ENCODE measurements at regions not wholly inside any gene's neighbourhood (a gene's known extent, or its start where the extent isn't known, plus 50 kb on each side); places are given as distances from the start of the nearest gene placed in this dataset.

DNA sequence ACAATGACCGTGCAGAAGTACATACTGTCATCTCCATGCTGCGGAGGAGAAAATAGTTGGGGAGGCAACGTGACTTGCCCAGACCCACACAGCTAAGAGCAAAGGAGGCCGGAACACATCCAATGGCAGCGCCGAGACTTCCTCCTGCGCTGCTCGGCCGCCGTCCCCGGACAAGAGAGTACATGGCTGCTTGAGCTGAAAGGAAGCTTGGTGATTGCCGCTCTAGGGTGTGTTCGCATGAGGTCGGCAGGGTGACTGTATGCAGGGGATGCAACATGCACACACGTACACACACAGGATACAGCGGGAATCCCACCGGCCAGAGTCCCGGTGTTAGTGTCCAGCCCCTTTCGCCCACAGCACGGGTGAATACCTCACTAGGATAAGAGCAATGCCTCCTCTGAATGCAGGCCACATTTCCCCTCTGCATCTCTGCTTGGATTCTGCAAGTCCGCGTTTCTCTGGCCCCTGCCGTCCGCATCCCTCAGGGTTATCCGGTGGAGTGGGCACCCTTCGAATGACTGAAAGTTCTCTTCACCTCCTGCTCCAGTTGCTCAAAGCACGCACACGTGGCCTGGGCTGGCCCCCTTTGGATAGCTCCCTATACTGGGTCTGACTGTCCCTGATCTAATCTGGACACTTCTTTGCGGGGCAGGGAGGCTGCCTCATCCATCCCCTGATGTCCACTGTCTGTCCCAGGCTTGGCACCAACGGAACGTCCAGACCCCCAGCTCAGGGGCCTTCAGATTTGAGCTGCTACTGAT is 78.8 kb downstream of the GSC start:
- no peaks in the 10 kb centered on the region for H3K9me3 Mint-ChIP-seq
- CTCF ChIA-PET, result interaction anchor here (0.9 to 2.6 kb wide), 6 partner anchors 58 to 741 kb away, joined by 3 to 20 read pairs (median 4); no protein-coding TSS in a partner anchor
- ATAC-seq, result no peak

GRCh38 chr14:94690486-94690885 is 78.3 kb downstream of the SERPINA3 start:
- POLR2A ChIA-PET, result no interaction called here
- ATAC-seq (no peak), DNase-seq (ENCODE audit: low spot score) (no peak)
- H3K27ac Mint-ChIP-seq, result no peak overlapping the region
- peaks cover 13% of the 10 kb centered on the region for H3K4me1 Mint-ChIP-seq
- CTCF ChIA-PET, result interaction anchor here (0.9 to 2.6 kb wide), 8 partner anchors 17 to 742 kb away, joined by 3 to 20 read pairs (median 4); no protein-coding TSS in a partner anchor
- H3K27me3 Mint-ChIP-seq (ENCODE audit: low read depth), result peaks cover 24% of the 10 kb centered on the region
- no peaks in the 10 kb centered on the region for H3K36me3 Mint-ChIP-seq
- no peaks in the 10 kb centered on the region for H3K9me3 Mint-ChIP-seq
- peak overlapping the region; percentile 39; the same call in 1 of the 2 replicates for H3K4me3 Mint-ChIP-seq
- TF ChIP-seq GRHL2 (CRISPR knock-in tag; IDR thresholded peaks at IDR 0.05; ENCODE audit: insufficient replicate concordance, severe bottlenecking) (no peak), ZNF121 (CRISPR knock-in tag; IDR thresholded peaks at IDR 0.05) (no peak), AR (CRISPR knock-in tag; IDR thresholded peaks at IDR 0.05) (no peak), ZMAT4 (CRISPR knock-in tag; IDR thresholded peaks at IDR 0.05) (no peak)
- TF ChIP-seq, protein P1, sequence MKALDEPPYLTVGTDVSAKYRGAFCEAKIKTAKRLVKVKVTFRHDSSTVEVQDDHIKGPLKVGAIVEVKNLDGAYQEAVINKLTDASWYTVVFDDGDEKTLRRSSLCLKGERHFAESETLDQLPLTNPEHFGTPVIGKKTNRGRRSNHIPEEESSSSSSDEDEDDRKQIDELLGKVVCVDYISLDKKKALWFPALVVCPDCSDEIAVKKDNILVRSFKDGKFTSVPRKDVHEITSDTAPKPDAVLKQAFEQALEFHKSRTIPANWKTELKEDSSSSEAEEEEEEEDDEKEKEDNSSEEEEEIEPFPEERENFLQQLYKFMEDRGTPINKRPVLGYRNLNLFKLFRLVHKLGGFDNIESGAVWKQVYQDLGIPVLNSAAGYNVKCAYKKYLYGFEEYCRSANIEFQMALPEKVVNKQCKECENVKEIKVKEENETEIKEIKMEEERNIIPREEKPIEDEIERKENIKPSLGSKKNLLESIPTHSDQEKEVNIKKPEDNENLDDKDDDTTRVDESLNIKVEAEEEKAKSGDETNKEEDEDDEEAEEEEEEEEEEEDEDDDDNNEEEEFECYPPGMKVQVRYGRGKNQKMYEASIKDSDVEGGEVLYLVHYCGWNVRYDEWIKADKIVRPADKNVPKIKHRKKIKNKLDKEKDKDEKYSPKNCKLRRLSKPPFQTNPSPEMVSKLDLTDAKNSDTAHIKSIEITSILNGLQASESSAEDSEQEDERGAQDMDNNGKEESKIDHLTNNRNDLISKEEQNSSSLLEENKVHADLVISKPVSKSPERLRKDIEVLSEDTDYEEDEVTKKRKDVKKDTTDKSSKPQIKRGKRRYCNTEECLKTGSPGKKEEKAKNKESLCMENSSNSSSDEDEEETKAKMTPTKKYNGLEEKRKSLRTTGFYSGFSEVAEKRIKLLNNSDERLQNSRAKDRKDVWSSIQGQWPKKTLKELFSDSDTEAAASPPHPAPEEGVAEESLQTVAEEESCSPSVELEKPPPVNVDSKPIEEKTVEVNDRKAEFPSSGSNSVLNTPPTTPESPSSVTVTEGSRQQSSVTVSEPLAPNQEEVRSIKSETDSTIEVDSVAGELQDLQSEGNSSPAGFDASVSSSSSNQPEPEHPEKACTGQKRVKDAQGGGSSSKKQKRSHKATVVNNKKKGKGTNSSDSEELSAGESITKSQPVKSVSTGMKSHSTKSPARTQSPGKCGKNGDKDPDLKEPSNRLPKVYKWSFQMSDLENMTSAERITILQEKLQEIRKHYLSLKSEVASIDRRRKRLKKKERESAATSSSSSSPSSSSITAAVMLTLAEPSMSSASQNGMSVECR (CRISPR knock-in tag; IDR thresholded peaks at IDR 0.05; ENCODE audit: borderline replicate concordance), result no peak
- TF ChIP-seq, protein P2, sequence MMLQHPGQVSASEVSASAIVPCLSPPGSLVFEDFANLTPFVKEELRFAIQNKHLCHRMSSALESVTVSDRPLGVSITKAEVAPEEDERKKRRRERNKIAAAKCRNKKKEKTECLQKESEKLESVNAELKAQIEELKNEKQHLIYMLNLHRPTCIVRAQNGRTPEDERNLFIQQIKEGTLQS (CRISPR knock-in tag; conservative IDR thresholded peaks at IDR 0.05), result no peak
- TF ChIP-seq, protein P3, sequence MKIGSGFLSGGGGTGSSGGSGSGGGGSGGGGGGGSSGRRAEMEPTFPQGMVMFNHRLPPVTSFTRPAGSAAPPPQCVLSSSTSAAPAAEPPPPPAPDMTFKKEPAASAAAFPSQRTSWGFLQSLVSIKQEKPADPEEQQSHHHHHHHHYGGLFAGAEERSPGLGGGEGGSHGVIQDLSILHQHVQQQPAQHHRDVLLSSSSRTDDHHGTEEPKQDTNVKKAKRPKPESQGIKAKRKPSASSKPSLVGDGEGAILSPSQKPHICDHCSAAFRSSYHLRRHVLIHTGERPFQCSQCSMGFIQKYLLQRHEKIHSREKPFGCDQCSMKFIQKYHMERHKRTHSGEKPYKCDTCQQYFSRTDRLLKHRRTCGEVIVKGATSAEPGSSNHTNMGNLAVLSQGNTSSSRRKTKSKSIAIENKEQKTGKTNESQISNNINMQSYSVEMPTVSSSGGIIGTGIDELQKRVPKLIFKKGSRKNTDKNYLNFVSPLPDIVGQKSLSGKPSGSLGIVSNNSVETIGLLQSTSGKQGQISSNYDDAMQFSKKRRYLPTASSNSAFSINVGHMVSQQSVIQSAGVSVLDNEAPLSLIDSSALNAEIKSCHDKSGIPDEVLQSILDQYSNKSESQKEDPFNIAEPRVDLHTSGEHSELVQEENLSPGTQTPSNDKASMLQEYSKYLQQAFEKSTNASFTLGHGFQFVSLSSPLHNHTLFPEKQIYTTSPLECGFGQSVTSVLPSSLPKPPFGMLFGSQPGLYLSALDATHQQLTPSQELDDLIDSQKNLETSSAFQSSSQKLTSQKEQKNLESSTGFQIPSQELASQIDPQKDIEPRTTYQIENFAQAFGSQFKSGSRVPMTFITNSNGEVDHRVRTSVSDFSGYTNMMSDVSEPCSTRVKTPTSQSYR (CRISPR knock-in tag; IDR thresholded peaks at IDR 0.05), result no peak

More for the DNA sequence above, 78.8 kb downstream of the GSC start:
- no peak overlapping the region for H3K4me3 Mint-ChIP-seq
- peaks cover 24% of the 10 kb centered on the region for H3K27me3 Mint-ChIP-seq (ENCODE audit: low read depth)
- no peak for DNase-seq (ENCODE audit: low spot score)
- POLR2A ChIA-PET, result no interaction called here
- TF ChIP-seq ELF4 (CRISPR knock-in tag; IDR thresholded peaks at IDR 0.05; ENCODE audit: low read depth) (no peak), PREB (CRISPR knock-in tag; IDR thresholded peaks at IDR 0.05; ENCODE audit: borderline replicate concordance) (no peak), NFE2L1 (CRISPR knock-in tag; IDR thresholded peaks at IDR 0.05) (no peak)
- TF ChIP-seq, protein P4, sequence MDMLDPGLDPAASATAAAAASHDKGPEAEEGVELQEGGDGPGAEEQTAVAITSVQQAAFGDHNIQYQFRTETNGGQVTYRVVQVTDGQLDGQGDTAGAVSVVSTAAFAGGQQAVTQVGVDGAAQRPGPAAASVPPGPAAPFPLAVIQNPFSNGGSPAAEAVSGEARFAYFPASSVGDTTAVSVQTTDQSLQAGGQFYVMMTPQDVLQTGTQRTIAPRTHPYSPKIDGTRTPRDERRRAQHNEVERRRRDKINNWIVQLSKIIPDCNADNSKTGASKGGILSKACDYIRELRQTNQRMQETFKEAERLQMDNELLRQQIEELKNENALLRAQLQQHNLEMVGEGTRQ (CRISPR knock-in tag; IDR thresholded peaks at IDR 0.05), result no peak
- TF ChIP-seq, protein P5, sequence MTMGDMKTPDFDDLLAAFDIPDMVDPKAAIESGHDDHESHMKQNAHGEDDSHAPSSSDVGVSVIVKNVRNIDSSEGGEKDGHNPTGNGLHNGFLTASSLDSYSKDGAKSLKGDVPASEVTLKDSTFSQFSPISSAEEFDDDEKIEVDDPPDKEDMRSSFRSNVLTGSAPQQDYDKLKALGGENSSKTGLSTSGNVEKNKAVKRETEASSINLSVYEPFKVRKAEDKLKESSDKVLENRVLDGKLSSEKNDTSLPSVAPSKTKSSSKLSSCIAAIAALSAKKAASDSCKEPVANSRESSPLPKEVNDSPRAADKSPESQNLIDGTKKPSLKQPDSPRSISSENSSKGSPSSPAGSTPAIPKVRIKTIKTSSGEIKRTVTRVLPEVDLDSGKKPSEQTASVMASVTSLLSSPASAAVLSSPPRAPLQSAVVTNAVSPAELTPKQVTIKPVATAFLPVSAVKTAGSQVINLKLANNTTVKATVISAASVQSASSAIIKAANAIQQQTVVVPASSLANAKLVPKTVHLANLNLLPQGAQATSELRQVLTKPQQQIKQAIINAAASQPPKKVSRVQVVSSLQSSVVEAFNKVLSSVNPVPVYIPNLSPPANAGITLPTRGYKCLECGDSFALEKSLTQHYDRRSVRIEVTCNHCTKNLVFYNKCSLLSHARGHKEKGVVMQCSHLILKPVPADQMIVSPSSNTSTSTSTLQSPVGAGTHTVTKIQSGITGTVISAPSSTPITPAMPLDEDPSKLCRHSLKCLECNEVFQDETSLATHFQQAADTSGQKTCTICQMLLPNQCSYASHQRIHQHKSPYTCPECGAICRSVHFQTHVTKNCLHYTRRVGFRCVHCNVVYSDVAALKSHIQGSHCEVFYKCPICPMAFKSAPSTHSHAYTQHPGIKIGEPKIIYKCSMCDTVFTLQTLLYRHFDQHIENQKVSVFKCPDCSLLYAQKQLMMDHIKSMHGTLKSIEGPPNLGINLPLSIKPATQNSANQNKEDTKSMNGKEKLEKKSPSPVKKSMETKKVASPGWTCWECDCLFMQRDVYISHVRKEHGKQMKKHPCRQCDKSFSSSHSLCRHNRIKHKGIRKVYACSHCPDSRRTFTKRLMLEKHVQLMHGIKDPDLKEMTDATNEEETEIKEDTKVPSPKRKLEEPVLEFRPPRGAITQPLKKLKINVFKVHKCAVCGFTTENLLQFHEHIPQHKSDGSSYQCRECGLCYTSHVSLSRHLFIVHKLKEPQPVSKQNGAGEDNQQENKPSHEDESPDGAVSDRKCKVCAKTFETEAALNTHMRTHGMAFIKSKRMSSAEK (CRISPR knock-in tag; IDR thresholded peaks at IDR 0.05; ENCODE audit: borderline replicate concordance), result no peak
- H3K4me1 Mint-ChIP-seq, result peaks cover 13% of the 10 kb centered on the region
- no peaks in the 10 kb centered on the region for H3K36me3 Mint-ChIP-seq
- no peak overlapping the region for H3K27ac Mint-ChIP-seq

Measured in WTC11 (cell line).